HCT116 (cell line): ENCODE measurements at regions not wholly inside any gene's neighbourhood (a gene's known extent, or its start where the extent isn't known, plus 50 kb on each side); places are given as distances from the start of the nearest gene placed in this dataset.

Experiments used
- ATAC-seq: fragments of 200-7000 bp; cut with Tn5 transposase; 2 replicates; pipeline ENCODE4 v1.9.1; 2020; ENCODE audit warnings: mild to moderate bottlenecking, moderate library complexity
- BruUV-seq: library from RNA; stranded (reverse); fragments of 400-500 nt; replicated peaks from 2 replicates; lab custom pipeline; 2021; lab: Mats Ljungman, UMichigan
- CTCF ChIA-PET: fragments of 300-600 bp; sonication (Branson Sonifier 250); formaldehyde crosslinking; loops from one replicate; lab custom pipeline; 2021; ENCODE audit warnings: antibody characterized with exemption; lab: Charles Lee
- POLR2A ChIA-PET: fragments of 300-600, 350-600 bp; sonication (Branson Sonifier 250); formaldehyde crosslinking; loops from one replicate; lab custom pipeline; 2021; ENCODE audit warnings: antibody characterized with exemption; lab: Charles Lee
- RAD21 ChIA-PET, 2 experiments: fragments of 300-600 bp; sonication (Branson Sonifier 250); formaldehyde crosslinking; loops; one replicate each; lab custom pipeline; 2023; ENCODE audit warnings: low total read pairs in 2 of 2; ENCODE audit not compliant: uncharacterized antibody in 2 of 2, unreplicated experiment in 2 of 2, low non-redundant PET in 1 of 2; lab: Charles Lee
- DNase-seq: peaks from one replicate; pipeline ENCODE4 v3.0.0-alpha.2; 2010; ENCODE audit warnings: low read depth, low spot score
- H2AFZ ChIP-seq: fragments of 200-600 bp; shearing (Covaris generic), sonication (generic); 2 replicates; pipeline ENCODE4 v1.6.1; 2017; ENCODE audit warnings: low read depth, mixed run types, mixed read lengths, antibody characterized with exemption, low read length; ENCODE audit not compliant: poor library complexity, severe bottlenecking
- H3K27ac ChIP-seq: 2 replicates; pipeline ENCODE4 v1.5.1; 2012; ENCODE audit warnings: low read depth, low read length
- H3K27me3 ChIP-seq: fragments of 200-600 bp; sonication (generic); 2 replicates; pipeline ENCODE4 v1.6.1; 2016; ENCODE audit warnings: mixed run types, low read length, mixed read lengths; ENCODE audit not compliant: insufficient read depth
- H3K36me3 ChIP-seq, 2 experiments: fragments of 200-500 bp in 1 of 2; fragments of 200-600 bp in 1 of 2; sonication (Bioruptor generic) in 1 of 2; sonication (generic) in 1 of 2; 2 replicates each; pipeline versions ENCODE4 v1.5.1 to v1.6.1; 2014 to 2016; ENCODE audit warnings: low read length in 2 of 2, inconsistent platforms in 1 of 2, mixed read lengths in 1 of 2, mixed run types in 1 of 2; ENCODE audit not compliant: insufficient read depth in 2 of 2, control insufficient read depth in 1 of 2
- H3K4me1 ChIP-seq, 2 experiments: fragments of 200-600 bp in 1 of 2; sonication (generic) in 1 of 2; 2 replicates each; pipeline versions ENCODE4 v1.5.1 to v1.6.1; 2012 to 2017; ENCODE audit warnings: low read length in 2 of 2, inconsistent platforms in 1 of 2, mild to moderate bottlenecking in 1 of 2, mixed read lengths in 1 of 2, mixed run types in 1 of 2, moderate library complexity in 1 of 2; ENCODE audit not compliant: insufficient read depth in 2 of 2, control insufficient read depth in 1 of 2
- H3K4me2 ChIP-seq: fragments of 200-600 bp; sonication (generic); 2 replicates; pipeline ENCODE4 v1.6.1; 2017; ENCODE audit warnings: mixed run types, low read length, mixed read lengths
- H3K4me3 ChIP-seq, 2 experiments: fragments of 200-600 bp in 1 of 2; sonication (generic) in 1 of 2; replicated peaks in 1 of 2; 2 replicates each; pipeline ENCODE4 v1.5.1; 2011 to 2016; ENCODE audit warnings: low read length in 2 of 2, control low read depth in 1 of 2, low read depth in 1 of 2, mild to moderate bottlenecking in 1 of 2, mixed read lengths in 1 of 2, mixed run types in 1 of 2
- H3K79me2 ChIP-seq: fragments of 200-600 bp; sonication (generic); 2 replicates; pipeline ENCODE4 v1.6.1; 2017; ENCODE audit warnings: mild to moderate bottlenecking, mixed run types, low read length, moderate library complexity, mixed read lengths; ENCODE audit not compliant: insufficient read depth
- H3K9ac ChIP-seq: fragments of 200-600 bp; sonication (generic); 2 replicates; pipeline ENCODE4 v1.6.1; 2016; ENCODE audit warnings: low read length, mixed read lengths
- H3K9me2 ChIP-seq: fragments of 200-600 bp; sonication (generic), shearing (Covaris generic); 2 replicates; pipeline ENCODE4 v1.6.1; 2017; ENCODE audit warnings: mixed run types, mild to moderate bottlenecking, moderate library complexity; ENCODE audit not compliant: insufficient read depth
- H3K9me3 ChIP-seq, 2 experiments: fragments of 200-500 bp in 1 of 2; fragments of 200-600 bp in 1 of 2; sonication (Bioruptor generic) in 1 of 2; sonication (generic) in 1 of 2; 2 replicates each; pipeline ENCODE4 v1.6.1; 2014 to 2017; ENCODE audit warnings: low read length in 2 of 2, mixed read lengths in 2 of 2, inconsistent platforms in 1 of 2, low read depth in 1 of 2, mild to moderate bottlenecking in 1 of 2, mixed run types in 1 of 2, moderate library complexity in 1 of 2; ENCODE audit not compliant: control insufficient read depth in 1 of 2, insufficient read depth in 1 of 2
- H4K20me1 ChIP-seq: fragments of 200-600 bp; sonication (generic), shearing (Covaris generic); 2 replicates; pipeline ENCODE4 v1.6.1; 2017; ENCODE audit warnings: mixed run types, mild to moderate bottlenecking, moderate library complexity; ENCODE audit not compliant: insufficient read depth
- ATF3 ChIP-seq: IDR thresholded peaks from 2 replicates; pipeline ENCODE4 v1.6.1; 2012
- CBX3 ChIP-seq: IDR thresholded peaks from 2 replicates; pipeline ENCODE4 v1.6.1; 2012; ENCODE audit warnings: low read depth
- CEBPB ChIP-seq: IDR thresholded peaks from 2 replicates; pipeline ENCODE4 v1.6.1; 2012; ENCODE audit warnings: low read depth
- EZH2 ChIP-seq: fragments of 200-600 bp; sonication (generic); IDR thresholded peaks from 2 replicates; pipeline ENCODE4 v1.6.1; 2017; ENCODE audit warnings: antibody characterized with exemption, mixed run types
- EZH2phosphoT487 ChIP-seq: fragments of 200-600 bp; IDR thresholded peaks from 2 replicates; pipeline ENCODE4 v1.6.1; 2018; ENCODE audit warnings: antibody characterized with exemption, borderline replicate concordance
- FOSL1 ChIP-seq: IDR thresholded peaks from 2 replicates; pipeline ENCODE4 v1.6.1; 2012; ENCODE audit warnings: low read depth
- JUND ChIP-seq: IDR thresholded peaks from 2 replicates; pipeline ENCODE4 v1.6.1; 2012
- POLR2A ChIP-seq: IDR thresholded peaks from 2 replicates; pipeline ENCODE4 v1.7.0; 2011; ENCODE audit warnings: borderline replicate concordance; ENCODE audit not compliant: insufficient read depth, insufficient read length; ENCODE audit errors: extremely low read depth
- POLR2AphosphoS5 ChIP-seq: IDR thresholded peaks from 2 replicates; pipeline ENCODE4 v1.6.1; 2011; ENCODE audit warnings: mild to moderate bottlenecking, low read depth, low read length, moderate library complexity
- SIN3A ChIP-seq: IDR thresholded peaks from 2 replicates; pipeline ENCODE4 v1.6.1; 2012; ENCODE audit warnings: low read depth
- ZFX ChIP-seq: fragments of 450-650 bp; IDR thresholded peaks from 2 replicates; pipeline ENCODE4 v1.6.1; 2017
- ZNF274 ChIP-seq: fragments of 200-500 bp; sonication (Bioruptor generic); IDR thresholded peaks from 2 replicates; pipeline ENCODE4 v1.6.1; 2014; ENCODE audit warnings: mild to moderate bottlenecking, low read depth, low read length, inconsistent platforms
- intact Hi-C: fragments of 100-400 bp; cut with micrococcal nuclease; formaldehyde crosslinking; loops from 2 replicates; pipeline ENCODE4 v1.10.0; 2022
- TF ChIP-seq, protein P1 (sequence below): IDR thresholded peaks from 2 replicates; pipeline ENCODE4 v1.6.1; 2012
- TF ChIP-seq, protein P2 (sequence below): IDR thresholded peaks from 2 replicates; pipeline ENCODE4 v1.6.1; 2012; ENCODE audit warnings: low read depth

DNA sequence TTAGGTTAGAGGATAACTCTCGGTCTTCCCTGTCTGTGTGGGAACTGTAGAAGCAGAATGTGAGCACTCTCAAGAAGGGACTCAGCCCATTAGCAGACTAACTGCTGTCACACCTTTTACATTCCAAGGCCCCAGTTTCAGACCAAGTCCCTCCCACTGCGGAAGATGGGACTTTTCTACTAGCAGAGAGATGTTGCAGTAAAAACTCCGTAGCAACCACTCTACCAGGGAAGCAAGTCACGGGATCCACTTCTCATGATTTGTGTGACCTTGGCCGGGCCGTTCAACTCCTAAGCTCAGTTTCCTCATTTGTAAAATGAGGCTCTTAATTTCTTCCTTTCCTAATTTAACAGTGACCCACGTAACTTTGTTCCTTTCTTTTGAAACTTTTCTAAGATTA is 77.1 kb upstream of the SLC4A11 start:
- Histone ChIP-seq H3K4me2 (no peak overlapping the region), H4K20me1 (no peaks in the 10 kb centered on the region), H3K9me2 (no peaks in the 10 kb centered on the region), H3K27me3 (no peaks in the 10 kb centered on the region), H3K36me3 (no peaks in the 10 kb centered on the region), H3K9ac (no peak overlapping the region), H3K27ac (no peak overlapping the region), H3K4me1 (no peaks in the 10 kb centered on the region), H3K4me3 (no peak overlapping the region), H2AFZ (no peak overlapping the region), H3K79me2 (no peaks in the 10 kb centered on the region), H3K9me3 (no peaks in the 10 kb centered on the region)
- TF ChIP-seq ZFX (no peak), EZH2 (no peak), POLR2A (no peak), FOSL1 (no peak), ZNF274 (no peak), EZH2phosphoT487 (no peak), JUND (no peak), CEBPB (no peak), SIN3A (no peak), ATF3 (no peak), POLR2AphosphoS5 (no peak), CBX3 (no peak)
- TF ChIP-seq, protein P1, sequence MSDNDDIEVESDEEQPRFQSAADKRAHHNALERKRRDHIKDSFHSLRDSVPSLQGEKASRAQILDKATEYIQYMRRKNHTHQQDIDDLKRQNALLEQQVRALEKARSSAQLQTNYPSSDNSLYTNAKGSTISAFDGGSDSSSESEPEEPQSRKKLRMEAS, result no peak
- TF ChIP-seq, protein P2, sequence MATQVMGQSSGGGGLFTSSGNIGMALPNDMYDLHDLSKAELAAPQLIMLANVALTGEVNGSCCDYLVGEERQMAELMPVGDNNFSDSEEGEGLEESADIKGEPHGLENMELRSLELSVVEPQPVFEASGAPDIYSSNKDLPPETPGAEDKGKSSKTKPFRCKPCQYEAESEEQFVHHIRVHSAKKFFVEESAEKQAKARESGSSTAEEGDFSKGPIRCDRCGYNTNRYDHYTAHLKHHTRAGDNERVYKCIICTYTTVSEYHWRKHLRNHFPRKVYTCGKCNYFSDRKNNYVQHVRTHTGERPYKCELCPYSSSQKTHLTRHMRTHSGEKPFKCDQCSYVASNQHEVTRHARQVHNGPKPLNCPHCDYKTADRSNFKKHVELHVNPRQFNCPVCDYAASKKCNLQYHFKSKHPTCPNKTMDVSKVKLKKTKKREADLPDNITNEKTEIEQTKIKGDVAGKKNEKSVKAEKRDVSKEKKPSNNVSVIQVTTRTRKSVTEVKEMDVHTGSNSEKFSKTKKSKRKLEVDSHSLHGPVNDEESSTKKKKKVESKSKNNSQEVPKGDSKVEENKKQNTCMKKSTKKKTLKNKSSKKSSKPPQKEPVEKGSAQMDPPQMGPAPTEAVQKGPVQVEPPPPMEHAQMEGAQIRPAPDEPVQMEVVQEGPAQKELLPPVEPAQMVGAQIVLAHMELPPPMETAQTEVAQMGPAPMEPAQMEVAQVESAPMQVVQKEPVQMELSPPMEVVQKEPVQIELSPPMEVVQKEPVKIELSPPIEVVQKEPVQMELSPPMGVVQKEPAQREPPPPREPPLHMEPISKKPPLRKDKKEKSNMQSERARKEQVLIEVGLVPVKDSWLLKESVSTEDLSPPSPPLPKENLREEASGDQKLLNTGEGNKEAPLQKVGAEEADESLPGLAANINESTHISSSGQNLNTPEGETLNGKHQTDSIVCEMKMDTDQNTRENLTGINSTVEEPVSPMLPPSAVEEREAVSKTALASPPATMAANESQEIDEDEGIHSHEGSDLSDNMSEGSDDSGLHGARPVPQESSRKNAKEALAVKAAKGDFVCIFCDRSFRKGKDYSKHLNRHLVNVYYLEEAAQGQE, result no peak
- intact Hi-C loops, result loop anchor here (1.0 kb wide), 4 partner anchors 98 to 266 kb away; no protein-coding TSS in a partner anchor
- ATAC-seq (no peak), DNase-seq (no peak)
- ChIA-PET CTCF (interaction anchor here (0.6 to 2.1 kb wide), 11 partner anchors 11 to 263 kb away, joined by 3 to 9 read pairs (median 5); no protein-coding TSS in a partner anchor), POLR2A (no interaction called here), RAD21 (interaction anchor here (0.7 kb wide), 4 partner anchors 9 to 267 kb away, joined by 3 to 4 read pairs (median 3); no protein-coding TSS in a partner anchor)
- no TSS peak for BruUV-seq
